Progenitor cell of endocrine pancreas (in vitro differentiated cells): ENCODE measurements at regions not wholly inside any gene's neighbourhood (a gene's known extent, or its start where the extent isn't known, plus 50 kb on each side); places are given as distances from the start of the nearest gene placed in this dataset.

ENCODE experiments used
- DNase-seq: peaks from one replicate; pipeline ENCODE4 v3.0.0; 2021; ENCODE audit warnings: low spot score; ENCODE audit not compliant: unreplicated experiment
- H3K27ac Mint-ChIP-seq: 2 replicates; pipeline ENCODE4 v1.8.0; 2021; ENCODE audit warnings: mild to moderate bottlenecking, moderate library complexity, mixed read lengths
- H3K27me3 Mint-ChIP-seq: 2 replicates; pipeline ENCODE4 v1.8.0; 2021; ENCODE audit warnings: mixed read lengths
- H3K36me3 Mint-ChIP-seq: 2 replicates; pipeline ENCODE4 v1.8.0; 2022; ENCODE audit warnings: mixed read lengths; ENCODE audit not compliant: insufficient read depth
- H3K4me1 Mint-ChIP-seq: 2 replicates; pipeline ENCODE4 v1.8.0; 2021; ENCODE audit warnings: low read depth, mixed read lengths
- H3K4me3 Mint-ChIP-seq: 2 replicates; pipeline ENCODE4 v1.8.0; 2021; ENCODE audit warnings: low read depth, mild to moderate bottlenecking, moderate library complexity, mixed read lengths
- H3K9me3 Mint-ChIP-seq: 2 replicates; pipeline ENCODE4 v1.8.0; 2021; ENCODE audit warnings: low read depth, mixed read lengths
- CTCF ChIP-seq: fragments of 200-600 bp; sonication (generic); IDR thresholded peaks from one replicate; pipeline ENCODE4 v1.5.0; 2021; ENCODE audit warnings: antibody characterized with exemption, mild to moderate bottlenecking; ENCODE audit not compliant: unreplicated experiment

- no peak overlapping the region for H3K4me3 Mint-ChIP-seq
- H3K4me1 Mint-ChIP-seq: no peaks in the 10 kb centered on the region
- peaks cover 4% of the 10 kb centered on the region for H3K27me3 Mint-ChIP-seq
- no peak overlapping the region for H3K27ac Mint-ChIP-seq
- no peaks in the 10 kb centered on the region for H3K36me3 Mint-ChIP-seq
- TF ChIP-seq CTCF: no peak
- H3K9me3 Mint-ChIP-seq: no peaks in the 10 kb centered on the region
- DNase-seq: no peak
These were observed 175.2 kb downstream of the FOXG1 start for GRCh38 chr14:28941758-28942157.

- H3K4me3 Mint-ChIP-seq: no peak overlapping the region
- no peaks in the 10 kb centered on the region for H3K9me3 Mint-ChIP-seq
- no peaks in the 10 kb centered on the region for H3K4me1 Mint-ChIP-seq
- no peak for DNase-seq
- H3K36me3 Mint-ChIP-seq: no peaks in the 10 kb centered on the region
- TF ChIP-seq CTCF: no peak
- H3K27ac Mint-ChIP-seq: no peak overlapping the region
- H3K27me3 Mint-ChIP-seq: peaks cover 5% of the 10 kb centered on the region
These were observed 178.0 kb downstream of the FOXG1 start for GRCh38 chr14:28944605-28945004.

- DNase-seq: no peak
- no peak for TF ChIP-seq CTCF
- Mint-ChIP-seq H3K27ac (no peak overlapping the region), H3K27me3 (peaks cover 5% of the 10 kb centered on the region), H3K4me3 (no peak overlapping the region), H3K9me3 (no peaks in the 10 kb centered on the region), H3K36me3 (no peaks in the 10 kb centered on the region), H3K4me1 (no peaks in the 10 kb centered on the region)
These were observed 179.7 kb downstream of the FOXG1 start for GRCh38 chr14:28946267-28946666.

- Mint-ChIP-seq H3K27ac (no peak overlapping the region), H3K4me1 (peaks cover 5% of the 10 kb centered on the region), H3K27me3 (peaks cover 5% of the 10 kb centered on the region), H3K36me3 (no peaks in the 10 kb centered on the region), H3K4me3 (no peak overlapping the region), H3K9me3 (no peaks in the 10 kb centered on the region)
- no peak for DNase-seq
- no peak for TF ChIP-seq CTCF
These were observed 182.9 kb downstream of the FOXG1 start for GRCh38 chr14:28949503-28949902.

GRCh38 chr14:28952161-28952560 is 185.6 kb downstream of the FOXG1 start:
- no peak overlapping the region for H3K4me3 Mint-ChIP-seq
- peaks cover 5% of the 10 kb centered on the region for H3K4me1 Mint-ChIP-seq
- H3K27me3 Mint-ChIP-seq: no peaks in the 10 kb centered on the region
- peaks cover 11% of the 10 kb centered on the region for H3K9me3 Mint-ChIP-seq
- no peak overlapping the region for H3K27ac Mint-ChIP-seq
- no peaks in the 10 kb centered on the region for H3K36me3 Mint-ChIP-seq
- TF ChIP-seq CTCF: no peak
- DNase-seq: no peak

- no peak for DNase-seq
- H3K4me3 Mint-ChIP-seq: no peak overlapping the region
- TF ChIP-seq CTCF: no peak
- H3K9me3 Mint-ChIP-seq: peaks cover 14% of the 10 kb centered on the region
- no peaks in the 10 kb centered on the region for H3K36me3 Mint-ChIP-seq
- H3K4me1 Mint-ChIP-seq: peaks cover 5% of the 10 kb centered on the region
- H3K27ac Mint-ChIP-seq: no peak overlapping the region
- no peaks in the 10 kb centered on the region for H3K27me3 Mint-ChIP-seq
These were observed 186.1 kb downstream of the FOXG1 start for GRCh38 chr14:28952666-28953065.
